Astrocyte (in vitro differentiated cells and primary cell): ENCODE measurements at regions not wholly inside any gene's neighbourhood (a gene's known extent, or its start where the extent isn't known, plus 50 kb on each side); places are given as distances from the start of the nearest gene placed in this dataset.
A peak's percentile ranks its signal among the peaks of the same experiment; 100 is the strongest.

Experiments used
- DNase-seq: peaks from one replicate; pipeline ENCODE4 v3.0.0-alpha.2; 2010; ENCODE audit warnings: low read depth
- FAIRE-seq: peaks from 2 replicates; lab custom pipeline; 2011; peaks lifted over from hg19 to GRCh38; lab: Jason Lieb, UNC
- H2AFZ ChIP-seq: 2 replicates; pipeline ENCODE4 v1.6.0; 2012; ENCODE audit warnings: low read depth, low read length, inconsistent platforms
- H3K27ac ChIP-seq: 2 replicates; pipeline ENCODE4 v1.5.1; 2011; ENCODE audit warnings: low read depth, low read length, inconsistent platforms
- H3K27me3 ChIP-seq: 2 replicates; pipeline ENCODE4 v1.6.0; 2011; ENCODE audit warnings: low read length, inconsistent platforms; ENCODE audit not compliant: insufficient read depth
- H3K36me3 ChIP-seq: 2 replicates; pipeline ENCODE4 v1.5.1; 2011; ENCODE audit warnings: low read length, inconsistent platforms; ENCODE audit not compliant: insufficient read depth
- H3K4me1 ChIP-seq: 2 replicates; pipeline ENCODE4 v1.5.1; 2011; ENCODE audit warnings: low read length, inconsistent platforms; ENCODE audit not compliant: insufficient read depth
- H3K4me2 ChIP-seq: 2 replicates; pipeline ENCODE4 v1.6.0; 2012; ENCODE audit warnings: low read length, inconsistent platforms
- H3K4me3 ChIP-seq: 2 replicates; pipeline ENCODE4 v1.5.1; 2011; ENCODE audit warnings: low read depth, mild to moderate bottlenecking, low read length, inconsistent platforms; ENCODE audit not compliant: insufficient read depth
- H3K79me2 ChIP-seq: 2 replicates; pipeline ENCODE4 v1.6.0; 2012; ENCODE audit warnings: mild to moderate bottlenecking, low read length, inconsistent platforms; ENCODE audit not compliant: insufficient read depth
- H3K9ac ChIP-seq: 2 replicates; pipeline ENCODE4 v1.6.0; 2012; ENCODE audit warnings: mild to moderate bottlenecking, low read length, inconsistent platforms
- H3K9me3 ChIP-seq: 2 replicates; pipeline ENCODE4 v1.5.1; 2012; ENCODE audit warnings: low read depth, mild to moderate bottlenecking, low read length, inconsistent platforms; ENCODE audit not compliant: insufficient read depth
- H4K20me1 ChIP-seq: 2 replicates; pipeline ENCODE4 v1.6.0; 2012; ENCODE audit warnings: low read length, inconsistent platforms; ENCODE audit not compliant: insufficient read depth
- H3K27ac Mint-ChIP-seq: one replicate; pipeline ENCODE4 v1.8.0; 2021; ENCODE audit warnings: mild to moderate bottlenecking, mixed read lengths; ENCODE audit not compliant: unreplicated experiment
- H3K27me3 Mint-ChIP-seq: one replicate; pipeline ENCODE4 v1.8.0; 2021; ENCODE audit warnings: low read depth, mixed read lengths; ENCODE audit not compliant: unreplicated experiment
- H3K36me3 Mint-ChIP-seq: one replicate; pipeline ENCODE4 v1.8.0; 2021; ENCODE audit warnings: low read depth, mixed read lengths; ENCODE audit not compliant: unreplicated experiment
- H3K4me1 Mint-ChIP-seq: one replicate; pipeline ENCODE4 v1.8.0; 2021; ENCODE audit warnings: low read depth, mixed read lengths; ENCODE audit not compliant: unreplicated experiment
- H3K4me3 Mint-ChIP-seq: one replicate; pipeline ENCODE4 v1.8.0; 2021; ENCODE audit warnings: mild to moderate bottlenecking, moderate library complexity, mixed read lengths; ENCODE audit not compliant: unreplicated experiment
- H3K9me3 Mint-ChIP-seq: one replicate; pipeline ENCODE4 v1.8.0; 2021; ENCODE audit warnings: mild to moderate bottlenecking, mixed read lengths; ENCODE audit not compliant: unreplicated experiment
- CTCF ChIP-seq: IDR thresholded peaks from 2 replicates; pipeline ENCODE4 v1.5.1; 2011; ENCODE audit warnings: low read depth, mild to moderate bottlenecking, inconsistent platforms, low read length, moderate library complexity; ENCODE audit not compliant: insufficient read depth
- EZH2 ChIP-seq: IDR thresholded peaks from 2 replicates; pipeline ENCODE4 v1.6.1; 2012; ENCODE audit warnings: mild to moderate bottlenecking, low read length, inconsistent platforms; ENCODE audit not compliant: insufficient read depth

DNA sequence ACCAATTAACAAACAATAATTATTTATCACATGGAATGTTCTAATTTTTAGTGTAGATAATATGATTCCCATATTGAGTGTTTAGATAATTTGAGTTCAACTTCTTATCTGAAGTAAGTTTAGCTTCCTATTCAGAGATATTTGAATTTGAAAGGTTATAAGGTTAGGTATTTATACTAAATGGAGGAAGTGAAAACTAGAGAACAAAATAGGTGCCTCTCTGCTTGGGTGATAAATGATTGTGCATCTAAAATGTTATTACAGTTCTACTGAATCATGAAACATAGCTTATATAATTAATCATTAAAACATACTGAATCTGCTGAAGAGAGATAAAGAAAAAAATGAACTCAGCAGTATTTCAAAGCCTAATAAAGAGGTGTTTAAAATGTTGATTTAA, 1174.3 kb downstream of the XPNPEP1 start:
- Mint-ChIP-seq H3K9me3 (no peaks in the 10 kb centered on the region), H3K4me1 (peaks cover 4% of the 10 kb centered on the region), H3K4me3 (no peak overlapping the region), H3K36me3 (no peaks in the 10 kb centered on the region), H3K27ac (no peak overlapping the region), H3K27me3 (no peaks in the 10 kb centered on the region)
- Histone ChIP-seq H2AFZ (no peak overlapping the region), H3K27ac (no peak overlapping the region), H3K27me3 (no peaks in the 10 kb centered on the region), H3K9ac (no peak overlapping the region), H3K4me3 (no peak overlapping the region), H4K20me1 (no peaks in the 10 kb centered on the region), H3K36me3 (no peaks in the 10 kb centered on the region), H3K9me3 (no peaks in the 10 kb centered on the region), H3K4me2 (no peak overlapping the region), H3K79me2 (no peaks in the 10 kb centered on the region), H3K4me1 (no peaks in the 10 kb centered on the region)
- FAIRE-seq: no peak
- no peak for DNase-seq
- TF ChIP-seq CTCF (no peak), EZH2 (no peak)

DNA sequence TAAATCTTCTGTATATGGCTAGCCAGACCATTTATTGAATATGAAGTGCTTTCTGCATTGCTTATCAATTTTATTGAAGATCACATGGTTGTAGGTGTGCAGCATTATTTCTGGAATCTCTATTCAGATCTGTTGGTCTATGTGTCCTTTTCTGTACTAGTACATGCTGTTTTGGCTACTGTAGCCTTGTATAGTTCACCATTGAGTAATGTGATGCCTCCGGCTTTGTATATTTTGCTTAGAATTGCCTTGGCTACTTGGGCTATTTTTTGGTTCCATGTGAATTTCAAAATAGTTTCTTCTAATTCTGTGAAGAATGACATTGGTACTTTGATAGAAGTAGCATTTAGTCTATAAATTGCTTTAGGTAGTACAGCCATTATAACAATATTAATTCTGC, 1187.2 kb downstream of the XPNPEP1 start:
- Histone ChIP-seq H2AFZ (no peak overlapping the region), H3K36me3 (no peaks in the 10 kb centered on the region), H3K9ac (peak overlapping the region; percentile 54), H3K27ac (peak overlapping the region; percentile 62), H3K4me3 (no peak overlapping the region), H3K27me3 (no peaks in the 10 kb centered on the region), H3K4me2 (peak overlapping the region; percentile 70), H3K79me2 (no peaks in the 10 kb centered on the region), H3K4me1 (peaks cover 13% of the 10 kb centered on the region), H3K9me3 (peaks cover 10% of the 10 kb centered on the region), H4K20me1 (no peaks in the 10 kb centered on the region)
- DNase-seq (peak; percentile 38), FAIRE-seq (peak; percentile 23)
- peaks cover 19% of the 10 kb centered on the region for H3K4me1 Mint-ChIP-seq
- H3K4me3 Mint-ChIP-seq: no peak overlapping the region
- no peaks in the 10 kb centered on the region for H3K27me3 Mint-ChIP-seq
- H3K9me3 Mint-ChIP-seq: peaks cover 12% of the 10 kb centered on the region
- H3K36me3 Mint-ChIP-seq: peaks cover 3% of the 10 kb centered on the region
- peak overlapping the region; percentile 29 for H3K27ac Mint-ChIP-seq
- TF ChIP-seq EZH2 (no peak), CTCF (no peak)

GRCh38 chr10:108735380-108735779, 1187.9 kb downstream of the XPNPEP1 start:
- H3K4me2 ChIP-seq: peak overlapping the region; percentile 70
- peaks cover 10% of the 10 kb centered on the region for H3K9me3 ChIP-seq
- peaks cover 19% of the 10 kb centered on the region for H3K4me1 Mint-ChIP-seq
- H3K27ac Mint-ChIP-seq: peak overlapping the region; percentile 29
- H3K9ac ChIP-seq: peak overlapping the region; percentile 54
- no peaks in the 10 kb centered on the region for H3K27me3 Mint-ChIP-seq
- no peaks in the 10 kb centered on the region for H3K36me3 ChIP-seq
- no peak overlapping the region for H3K4me3 Mint-ChIP-seq
- H3K36me3 Mint-ChIP-seq: peaks cover 3% of the 10 kb centered on the region
- H4K20me1 ChIP-seq: no peaks in the 10 kb centered on the region
- FAIRE-seq: peak; percentile 78
- no peak overlapping the region for H2AFZ ChIP-seq
- peaks cover 13% of the 10 kb centered on the region for H3K4me1 ChIP-seq
- peaks cover 12% of the 10 kb centered on the region for H3K9me3 Mint-ChIP-seq
- peak overlapping the region; percentile 62 for H3K27ac ChIP-seq
- no peaks in the 10 kb centered on the region for H3K27me3 ChIP-seq
- DNase-seq: peak; percentile 97
- H3K79me2 ChIP-seq: no peaks in the 10 kb centered on the region
- no peak overlapping the region for H3K4me3 ChIP-seq
- TF ChIP-seq CTCF (no peak), EZH2 (no peak)
